Osteocyte (in vitro differentiated cells): ENCODE measurements at regions not wholly inside any gene's neighbourhood (a gene's known extent, or its start where the extent isn't known, plus 50 kb on each side); places are given as distances from the start of the nearest gene placed in this dataset.

ENCODE experiments used
- DNase-seq: peaks from one replicate; pipeline ENCODE4 v3.0.0; 2021; ENCODE audit warnings: mixed read lengths; ENCODE audit not compliant: unreplicated experiment; ENCODE audit errors: extremely low spot score
- H3K27ac Mint-ChIP-seq: one replicate; pipeline ENCODE4 v1.8.0; 2021; ENCODE audit warnings: mild to moderate bottlenecking, mixed read lengths; ENCODE audit not compliant: unreplicated experiment
- H3K27me3 Mint-ChIP-seq: one replicate; pipeline ENCODE4 v1.8.0; 2021; ENCODE audit warnings: mixed read lengths; ENCODE audit not compliant: unreplicated experiment
- H3K36me3 Mint-ChIP-seq: one replicate; pipeline ENCODE4 v1.8.0; 2021; ENCODE audit warnings: mixed read lengths; ENCODE audit not compliant: unreplicated experiment
- H3K4me1 Mint-ChIP-seq: one replicate; pipeline ENCODE4 v1.8.0; 2021; ENCODE audit warnings: mixed read lengths; ENCODE audit not compliant: unreplicated experiment
- H3K4me3 Mint-ChIP-seq: one replicate; pipeline ENCODE4 v1.8.0; 2021; ENCODE audit warnings: mild to moderate bottlenecking, moderate library complexity, mixed read lengths; ENCODE audit not compliant: unreplicated experiment
- H3K9me3 Mint-ChIP-seq: one replicate; pipeline ENCODE4 v1.8.0; 2021; ENCODE audit warnings: mixed read lengths; ENCODE audit not compliant: unreplicated experiment
- TF ChIP-seq, protein P1 (sequence below): fragments of 200-600 bp; sonication (generic); IDR thresholded peaks from 2 replicates; pipeline ENCODE4 v1.5.0; 2021; ENCODE audit warnings: antibody characterized with exemption, mild to moderate bottlenecking, moderate library complexity

DNA sequence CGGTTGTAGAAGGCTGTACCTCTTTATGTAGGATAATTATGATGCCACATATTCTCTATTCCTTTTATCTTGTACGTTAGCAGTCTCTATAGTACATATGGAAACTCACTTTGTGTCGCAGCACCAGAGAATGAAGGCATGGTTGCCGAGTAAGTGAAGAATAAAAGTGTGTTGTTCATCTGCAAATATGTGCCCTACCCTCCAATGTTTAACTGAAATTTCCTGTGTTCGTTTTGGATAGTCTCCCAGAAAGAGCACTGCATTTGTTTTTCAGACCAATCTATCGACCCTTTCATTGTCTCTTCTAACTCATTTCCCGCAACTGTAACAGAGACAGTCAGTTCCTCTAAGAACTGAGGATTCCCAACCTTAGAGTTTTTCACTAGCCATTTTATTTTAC, 592.8 kb downstream of the TUSC7 start:
- H3K4me3 Mint-ChIP-seq: no peak overlapping the region
- peaks cover 22% of the 10 kb centered on the region for H3K27me3 Mint-ChIP-seq
- H3K9me3 Mint-ChIP-seq: no peaks in the 10 kb centered on the region
- no peak overlapping the region for H3K27ac Mint-ChIP-seq
- DNase-seq: no peak
- no peaks in the 10 kb centered on the region for H3K36me3 Mint-ChIP-seq
- TF ChIP-seq, protein P1, sequence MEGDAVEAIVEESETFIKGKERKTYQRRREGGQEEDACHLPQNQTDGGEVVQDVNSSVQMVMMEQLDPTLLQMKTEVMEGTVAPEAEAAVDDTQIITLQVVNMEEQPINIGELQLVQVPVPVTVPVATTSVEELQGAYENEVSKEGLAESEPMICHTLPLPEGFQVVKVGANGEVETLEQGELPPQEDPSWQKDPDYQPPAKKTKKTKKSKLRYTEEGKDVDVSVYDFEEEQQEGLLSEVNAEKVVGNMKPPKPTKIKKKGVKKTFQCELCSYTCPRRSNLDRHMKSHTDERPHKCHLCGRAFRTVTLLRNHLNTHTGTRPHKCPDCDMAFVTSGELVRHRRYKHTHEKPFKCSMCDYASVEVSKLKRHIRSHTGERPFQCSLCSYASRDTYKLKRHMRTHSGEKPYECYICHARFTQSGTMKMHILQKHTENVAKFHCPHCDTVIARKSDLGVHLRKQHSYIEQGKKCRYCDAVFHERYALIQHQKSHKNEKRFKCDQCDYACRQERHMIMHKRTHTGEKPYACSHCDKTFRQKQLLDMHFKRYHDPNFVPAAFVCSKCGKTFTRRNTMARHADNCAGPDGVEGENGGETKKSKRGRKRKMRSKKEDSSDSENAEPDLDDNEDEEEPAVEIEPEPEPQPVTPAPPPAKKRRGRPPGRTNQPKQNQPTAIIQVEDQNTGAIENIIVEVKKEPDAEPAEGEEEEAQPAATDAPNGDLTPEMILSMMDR: no peak
- no peaks in the 10 kb centered on the region for H3K4me1 Mint-ChIP-seq

DNA sequence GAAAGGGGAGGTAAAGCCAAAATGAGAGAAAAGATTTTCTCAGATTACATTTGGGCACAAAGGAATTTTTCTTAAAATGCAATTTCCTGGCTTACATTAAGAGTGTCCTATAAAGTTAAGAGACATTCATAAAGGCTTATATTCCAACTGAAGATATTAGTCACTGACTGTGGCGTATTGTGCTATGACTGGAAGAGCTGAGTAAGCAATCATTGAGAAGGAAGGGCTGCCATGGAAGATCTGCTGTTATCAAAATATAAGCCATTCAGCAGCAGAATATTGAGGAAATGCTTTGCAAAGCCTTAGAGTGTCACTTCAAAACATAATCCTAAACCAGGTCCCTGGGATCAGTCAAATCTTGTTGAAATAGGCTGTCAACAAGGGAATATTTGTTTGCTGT, 593.9 kb downstream of the TUSC7 start:
- H3K27ac Mint-ChIP-seq: no peak overlapping the region
- no peak for DNase-seq
- H3K36me3 Mint-ChIP-seq: no peaks in the 10 kb centered on the region
- H3K4me1 Mint-ChIP-seq: no peaks in the 10 kb centered on the region
- no peak overlapping the region for H3K4me3 Mint-ChIP-seq
- TF ChIP-seq, protein P1: no peak
- H3K9me3 Mint-ChIP-seq: no peaks in the 10 kb centered on the region
- peaks cover 13% of the 10 kb centered on the region for H3K27me3 Mint-ChIP-seq

DNA sequence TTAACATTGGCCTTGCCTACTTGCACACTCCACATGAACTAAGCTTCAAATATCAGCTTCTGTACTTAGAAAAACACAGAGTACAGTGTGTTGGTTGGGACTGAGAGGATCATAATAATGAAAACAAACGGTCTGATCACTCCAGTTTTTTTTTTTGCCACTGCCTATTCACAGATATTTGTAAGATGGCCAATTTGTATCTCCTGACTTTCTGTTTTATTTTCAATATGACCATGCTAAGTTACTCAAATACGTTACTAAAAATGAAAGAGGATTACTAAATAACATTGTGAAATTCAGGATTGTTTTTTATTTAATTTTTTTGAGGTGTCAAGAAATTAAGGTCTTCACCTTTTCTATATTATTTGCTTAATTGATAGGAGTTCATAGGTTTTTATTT, 595.1 kb downstream of the TUSC7 start:
- no peaks in the 10 kb centered on the region for H3K4me1 Mint-ChIP-seq

DNA sequence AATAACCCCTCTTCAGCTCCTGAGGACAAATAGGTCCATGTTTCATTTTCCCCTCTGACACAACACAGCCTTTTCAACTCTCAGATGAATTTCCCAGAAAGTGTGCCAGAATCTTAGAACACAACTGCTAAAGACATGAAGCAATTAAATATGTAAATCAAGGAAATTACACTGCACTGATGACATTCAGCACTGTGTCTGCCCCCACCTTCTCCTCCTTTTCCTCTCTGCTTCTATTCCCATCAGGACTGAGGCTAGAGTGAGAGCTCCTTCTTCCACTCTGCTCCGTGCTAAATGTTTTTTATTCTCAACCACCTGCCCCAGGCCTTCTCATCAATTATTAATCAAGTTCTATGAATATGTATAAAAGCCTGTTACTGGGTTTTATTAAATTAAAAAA, 596.1 kb downstream of the TUSC7 start:
- H3K4me1 Mint-ChIP-seq: no peaks in the 10 kb centered on the region
- H3K27ac Mint-ChIP-seq: no peak overlapping the region
- TF ChIP-seq, protein P1: no peak
- peaks cover 5% of the 10 kb centered on the region for H3K27me3 Mint-ChIP-seq
- no peak overlapping the region for H3K4me3 Mint-ChIP-seq
- H3K36me3 Mint-ChIP-seq: no peaks in the 10 kb centered on the region
- H3K9me3 Mint-ChIP-seq: no peaks in the 10 kb centered on the region
- DNase-seq: no peak

More for the DNA sequence above, 595.1 kb downstream of the TUSC7 start:
- Mint-ChIP-seq H3K36me3 (no peaks in the 10 kb centered on the region), H3K9me3 (no peaks in the 10 kb centered on the region), H3K27ac (no peak overlapping the region), H3K4me3 (no peak overlapping the region), H3K27me3 (peaks cover 7% of the 10 kb centered on the region)
- DNase-seq: no peak
- TF ChIP-seq, protein P1: no peak

DNA sequence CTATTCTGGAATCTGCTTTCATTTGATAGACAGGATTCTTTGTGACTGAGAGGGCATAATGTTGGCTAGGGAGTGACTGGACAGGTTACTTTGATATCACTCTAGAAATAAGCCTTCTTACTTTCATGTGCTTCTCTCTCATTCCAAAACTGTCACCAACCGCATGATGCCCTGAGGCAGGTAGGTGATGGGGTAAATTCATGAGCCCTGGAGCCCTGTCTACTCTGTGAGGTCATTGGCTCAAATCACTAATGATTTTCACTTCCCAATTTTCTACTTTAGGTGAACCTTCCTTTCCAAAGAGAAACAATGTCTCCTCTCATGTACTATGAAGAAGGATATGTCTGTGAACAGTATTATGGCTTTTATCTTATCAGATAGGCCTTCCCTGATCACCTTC, 596.7 kb downstream of the TUSC7 start:
- H3K27ac Mint-ChIP-seq: no peak overlapping the region
- peaks cover 5% of the 10 kb centered on the region for H3K27me3 Mint-ChIP-seq
- TF ChIP-seq, protein P1: no peak
- H3K4me3 Mint-ChIP-seq: no peak overlapping the region
- no peaks in the 10 kb centered on the region for H3K4me1 Mint-ChIP-seq
- no peak for DNase-seq
- no peaks in the 10 kb centered on the region for H3K9me3 Mint-ChIP-seq
- H3K36me3 Mint-ChIP-seq: no peaks in the 10 kb centered on the region
